GM23338 (cell line): ENCODE measurements at regions not wholly inside any gene's neighbourhood (a gene's known extent, or its start where the extent isn't known, plus 50 kb on each side); places are given as distances from the start of the nearest gene placed in this dataset.

Source experiments
- ATAC-seq: fragments of 200-7000 bp; cut with Tn5 transposase; 3 replicates; pipeline ENCODE4 v1.9.1; 2020
- DNase-seq: peaks from one replicate; pipeline ENCODE4 v3.0.0-alpha.2; 2015; ENCODE audit warnings: low spot score
- H2AFZ ChIP-seq: fragments of 200-600 bp; sonication (generic); 2 replicates; pipeline ENCODE4 v1.8.0; 2016; ENCODE audit warnings: antibody characterized with exemption, mild to moderate bottlenecking, moderate library complexity
- H3F3A ChIP-seq: fragments of 200-600 bp; sonication (generic); replicated peaks from 2 replicates; pipeline ENCODE4 v1.8.0; 2017; ENCODE audit warnings: antibody characterized with exemption, mixed run types, low read depth
- H3K27ac ChIP-seq: fragments of 200-600 bp; sonication (generic); 2 replicates; pipeline ENCODE4 v1.6.1; 2016; ENCODE audit warnings: low read depth
- H3K27me3 ChIP-seq: fragments of 200-600 bp; sonication (generic); 2 replicates; pipeline ENCODE4 v1.8.0; 2016; ENCODE audit warnings: mild to moderate bottlenecking, mixed run types, moderate library complexity; ENCODE audit not compliant: insufficient read depth
- H3K36me3 ChIP-seq: fragments of 200-600 bp; sonication (generic); 2 replicates; pipeline ENCODE4 v1.8.0; 2016; ENCODE audit warnings: mild to moderate bottlenecking; ENCODE audit not compliant: insufficient read depth
- H3K4me1 ChIP-seq: fragments of 200-600 bp; sonication (generic); 2 replicates; pipeline ENCODE4 v1.8.0; 2016; ENCODE audit warnings: mild to moderate bottlenecking, moderate library complexity; ENCODE audit not compliant: insufficient read depth
- H3K4me2 ChIP-seq: fragments of 200-600 bp; sonication (generic); 2 replicates; pipeline ENCODE4 v1.7.1; 2017; ENCODE audit warnings: mixed run types
- H3K4me3 ChIP-seq: fragments of 200-600 bp; sonication (generic); 2 replicates; pipeline ENCODE4 v1.6.1; 2016; ENCODE audit warnings: mixed run types
- H3K79me2 ChIP-seq: fragments of 200-600 bp; sonication (generic); replicated peaks from 2 replicates; pipeline ENCODE4 v1.8.0; 2017; ENCODE audit warnings: mild to moderate bottlenecking; ENCODE audit not compliant: insufficient read depth
- H3K9me2 ChIP-seq: fragments of 200-600 bp; sonication (generic); 2 replicates; pipeline ENCODE4 v1.8.0; 2017; ENCODE audit not compliant: insufficient read depth
- H4K20me1 ChIP-seq: fragments of 200-600 bp; sonication (generic); replicated peaks from 2 replicates; pipeline ENCODE4 v1.8.0; 2017; ENCODE audit warnings: mild to moderate bottlenecking; ENCODE audit not compliant: insufficient read depth
- H3K27ac Mint-ChIP-seq: 2 replicates; pipeline ENCODE4 v1.8.0; 2020; ENCODE audit warnings: inconsistent platforms, mild to moderate bottlenecking, moderate library complexity, mixed read lengths
- H3K27me3 Mint-ChIP-seq: 3 replicates; pipeline ENCODE4 v1.8.0; 2022; ENCODE audit warnings: low read depth, mild to moderate bottlenecking, moderate library complexity, mixed read lengths, inconsistent platforms; ENCODE audit not compliant: insufficient read depth, poor library complexity
- H3K36me3 Mint-ChIP-seq: 3 replicates; pipeline ENCODE4 v1.8.0; 2021; ENCODE audit warnings: low read depth, mild to moderate bottlenecking, inconsistent platforms, moderate library complexity, mixed read lengths
- H3K4me1 Mint-ChIP-seq: 3 replicates; pipeline ENCODE4 v1.8.0; 2020; ENCODE audit warnings: mild to moderate bottlenecking, inconsistent platforms, mixed read lengths
- H3K4me3 Mint-ChIP-seq: 3 replicates; pipeline ENCODE4 v1.8.0; 2021; ENCODE audit warnings: moderate library complexity, mild to moderate bottlenecking, inconsistent platforms, mixed read lengths
- H3K9me3 Mint-ChIP-seq: 3 replicates; pipeline ENCODE4 v1.8.0; 2020; ENCODE audit warnings: moderate library complexity, mild to moderate bottlenecking, inconsistent platforms, mixed read lengths
- CREB1 ChIP-seq: fragments of 250-450 bp; sonication (Bioruptor Pico); IDR thresholded peaks from 2 replicates; pipeline ENCODE4 v1.5.0; 2020; ENCODE audit warnings: low read depth, mild to moderate bottlenecking, moderate library complexity
- CTCF ChIP-seq, 2 experiments: fragments of 200-600 bp in 1 of 2; sonication (generic) in 1 of 2; conservative IDR thresholded peaks; 2 replicates each; pipeline versions ENCODE4 v1.5.1 to v1.6.1; 2016 to 2017; ENCODE audit warnings: antibody characterized with exemption in 2 of 2, low read depth in 2 of 2, mild to moderate bottlenecking in 2 of 2, moderate library complexity in 1 of 2
- EZH2phosphoT487 ChIP-seq: fragments of 200-600 bp; sonication (generic); IDR thresholded peaks from one replicate; pipeline ENCODE4 v1.8.1; 2018; ENCODE audit warnings: antibody characterized with exemption; ENCODE audit not compliant: unreplicated experiment
- NANOG ChIP-seq: IDR thresholded peaks from 2 replicates; pipeline ENCODE4 v1.6.1; 2016; ENCODE audit warnings: antibody characterized with exemption, borderline replicate concordance
- TF ChIP-seq, protein P1 (sequence below): fragments of 250-450 bp; sonication (Bioruptor Pico); IDR thresholded peaks from 2 replicates; pipeline ENCODE4 v1.5.0; 2020; ENCODE audit warnings: mild to moderate bottlenecking, moderate library complexity
- TF ChIP-seq, protein P2 (sequence below): IDR thresholded peaks from 2 replicates; pipeline ENCODE4 v1.6.1; 2016; ENCODE audit warnings: antibody characterized with exemption

DNA sequence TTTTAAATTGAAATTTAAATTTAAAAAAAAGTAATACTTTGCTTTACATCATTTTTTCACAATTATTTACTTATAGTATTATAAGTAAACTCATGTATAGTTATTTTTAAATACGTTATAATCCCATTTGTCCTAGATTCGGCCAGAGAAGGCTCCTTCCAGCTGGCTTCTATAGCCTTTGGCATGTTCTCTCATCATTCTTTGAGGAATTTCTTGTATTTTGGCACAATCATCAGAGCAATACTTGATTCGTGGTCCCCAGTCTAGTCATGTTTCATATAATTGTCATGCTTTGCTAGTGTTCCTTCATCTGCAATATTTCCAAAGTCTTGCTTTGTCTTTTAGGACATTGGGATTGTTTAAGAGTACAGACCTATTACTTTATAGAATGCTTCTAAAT lies 1037.9 kb upstream of the AGA start (continued):
- TF ChIP-seq, protein P1, sequence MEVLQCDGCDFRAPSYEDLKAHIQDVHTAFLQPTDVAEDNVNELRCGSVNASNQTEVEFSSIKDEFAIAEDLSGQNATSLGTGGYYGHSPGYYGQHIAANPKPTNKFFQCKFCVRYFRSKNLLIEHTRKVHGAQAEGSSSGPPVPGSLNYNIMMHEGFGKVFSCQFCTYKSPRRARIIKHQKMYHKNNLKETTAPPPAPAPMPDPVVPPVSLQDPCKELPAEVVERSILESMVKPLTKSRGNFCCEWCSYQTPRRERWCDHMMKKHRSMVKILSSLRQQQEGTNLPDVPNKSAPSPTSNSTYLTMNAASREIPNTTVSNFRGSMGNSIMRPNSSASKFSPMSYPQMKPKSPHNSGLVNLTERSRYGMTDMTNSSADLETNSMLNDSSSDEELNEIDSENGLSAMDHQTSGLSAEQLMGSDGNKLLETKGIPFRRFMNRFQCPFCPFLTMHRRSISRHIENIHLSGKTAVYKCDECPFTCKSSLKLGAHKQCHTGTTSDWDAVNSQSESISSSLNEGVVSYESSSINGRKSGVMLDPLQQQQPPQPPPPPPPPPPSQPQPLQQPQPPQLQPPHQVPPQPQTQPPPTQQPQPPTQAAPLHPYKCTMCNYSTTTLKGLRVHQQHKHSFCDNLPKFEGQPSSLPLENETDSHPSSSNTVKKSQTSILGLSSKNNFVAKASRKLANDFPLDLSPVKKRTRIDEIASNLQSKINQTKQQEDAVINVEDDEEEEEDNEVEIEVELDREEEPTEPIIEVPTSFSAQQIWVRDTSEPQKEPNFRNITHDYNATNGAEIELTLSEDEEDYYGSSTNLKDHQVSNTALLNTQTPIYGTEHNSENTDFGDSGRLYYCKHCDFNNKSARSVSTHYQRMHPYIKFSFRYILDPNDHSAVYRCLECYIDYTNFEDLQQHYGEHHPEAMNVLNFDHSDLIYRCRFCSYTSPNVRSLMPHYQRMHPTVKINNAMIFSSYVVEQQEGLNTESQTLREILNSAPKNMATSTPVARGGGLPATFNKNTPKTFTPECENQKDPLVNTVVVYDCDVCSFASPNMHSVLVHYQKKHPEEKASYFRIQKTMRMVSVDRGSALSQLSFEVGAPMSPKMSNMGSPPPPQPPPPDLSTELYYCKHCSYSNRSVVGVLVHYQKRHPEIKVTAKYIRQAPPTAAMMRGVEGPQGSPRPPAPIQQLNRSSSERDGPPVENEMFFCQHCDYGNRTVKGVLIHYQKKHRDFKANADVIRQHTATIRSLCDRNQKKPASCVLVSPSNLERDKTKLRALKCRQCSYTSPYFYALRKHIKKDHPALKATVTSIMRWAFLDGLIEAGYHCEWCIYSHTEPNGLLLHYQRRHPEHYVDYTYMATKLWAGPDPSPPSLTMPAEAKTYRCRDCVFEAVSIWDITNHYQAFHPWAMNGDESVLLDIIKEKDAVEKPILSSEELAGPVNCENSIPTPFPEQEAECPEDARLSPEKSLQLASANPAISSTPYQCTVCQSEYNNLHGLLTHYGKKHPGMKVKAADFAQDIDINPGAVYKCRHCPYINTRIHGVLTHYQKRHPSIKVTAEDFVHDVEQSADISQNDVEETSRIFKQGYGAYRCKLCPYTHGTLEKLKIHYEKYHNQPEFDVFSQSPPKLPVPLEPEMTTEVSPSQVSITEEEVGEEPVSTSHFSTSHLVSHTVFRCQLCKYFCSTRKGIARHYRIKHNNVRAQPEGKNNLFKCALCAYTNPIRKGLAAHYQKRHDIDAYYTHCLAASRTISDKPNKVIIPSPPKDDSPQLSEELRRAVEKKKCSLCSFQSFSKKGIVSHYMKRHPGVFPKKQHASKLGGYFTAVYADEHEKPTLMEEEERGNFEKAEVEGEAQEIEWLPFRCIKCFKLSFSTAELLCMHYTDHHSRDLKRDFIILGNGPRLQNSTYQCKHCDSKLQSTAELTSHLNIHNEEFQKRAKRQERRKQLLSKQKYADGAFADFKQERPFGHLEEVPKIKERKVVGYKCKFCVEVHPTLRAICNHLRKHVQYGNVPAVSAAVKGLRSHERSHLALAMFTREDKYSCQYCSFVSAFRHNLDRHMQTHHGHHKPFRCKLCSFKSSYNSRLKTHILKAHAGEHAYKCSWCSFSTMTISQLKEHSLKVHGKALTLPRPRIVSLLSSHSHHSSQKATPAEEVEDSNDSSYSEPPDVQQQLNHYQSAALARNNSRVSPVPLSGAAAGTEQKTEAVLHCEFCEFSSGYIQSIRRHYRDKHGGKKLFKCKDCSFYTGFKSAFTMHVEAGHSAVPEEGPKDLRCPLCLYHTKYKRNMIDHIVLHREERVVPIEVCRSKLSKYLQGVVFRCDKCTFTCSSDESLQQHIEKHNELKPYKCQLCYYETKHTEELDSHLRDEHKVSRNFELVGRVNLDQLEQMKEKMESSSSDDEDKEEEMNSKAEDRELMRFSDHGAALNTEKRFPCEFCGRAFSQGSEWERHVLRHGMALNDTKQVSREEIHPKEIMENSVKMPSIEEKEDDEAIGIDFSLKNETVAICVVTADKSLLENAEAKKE, result no peak
- no peak for TF ChIP-seq CREB1
- TF ChIP-seq, protein P2, sequence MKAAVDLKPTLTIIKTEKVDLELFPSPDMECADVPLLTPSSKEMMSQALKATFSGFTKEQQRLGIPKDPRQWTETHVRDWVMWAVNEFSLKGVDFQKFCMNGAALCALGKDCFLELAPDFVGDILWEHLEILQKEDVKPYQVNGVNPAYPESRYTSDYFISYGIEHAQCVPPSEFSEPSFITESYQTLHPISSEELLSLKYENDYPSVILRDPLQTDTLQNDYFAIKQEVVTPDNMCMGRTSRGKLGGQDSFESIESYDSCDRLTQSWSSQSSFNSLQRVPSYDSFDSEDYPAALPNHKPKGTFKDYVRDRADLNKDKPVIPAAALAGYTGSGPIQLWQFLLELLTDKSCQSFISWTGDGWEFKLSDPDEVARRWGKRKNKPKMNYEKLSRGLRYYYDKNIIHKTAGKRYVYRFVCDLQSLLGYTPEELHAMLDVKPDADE, result no peak
- no peak for TF ChIP-seq CTCF (conservative IDR thresholded peaks at IDR 0.05; ENCODE audit: low read depth in 2 of 2)
- no peak for TF ChIP-seq NANOG

DNA sequence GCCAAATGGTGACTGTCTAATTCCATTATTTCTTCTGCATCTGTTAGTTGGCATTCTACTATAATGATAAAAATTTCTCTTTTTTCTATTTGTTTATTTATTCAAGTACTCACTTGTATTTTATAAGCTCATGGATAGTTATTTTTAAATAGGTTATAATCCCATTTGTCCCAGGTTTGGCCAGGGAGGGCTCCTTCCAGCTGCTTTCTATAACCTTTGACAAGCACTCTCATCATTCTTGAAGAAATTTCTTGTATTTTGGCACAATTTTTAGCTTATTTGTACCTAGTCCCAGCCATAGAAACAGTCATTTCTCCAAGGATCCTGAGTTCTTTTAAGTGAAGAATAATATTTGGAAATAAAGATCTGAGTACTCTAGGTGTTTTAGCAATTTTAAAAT lies 1038.6 kb upstream of the AGA start:
- H3K79me2 ChIP-seq, result no peaks in the 10 kb centered on the region
- no peaks in the 10 kb centered on the region for H3K9me2 ChIP-seq
- H3K36me3 ChIP-seq, result no peaks in the 10 kb centered on the region
- H3K36me3 Mint-ChIP-seq, result no peaks in the 10 kb centered on the region
- no peaks in the 10 kb centered on the region for H3K9me3 Mint-ChIP-seq
- TF ChIP-seq, protein P2, result no peak
- no peak for TF ChIP-seq EZH2phosphoT487
- no peaks in the 10 kb centered on the region for H3K27me3 Mint-ChIP-seq
- no peak overlapping the region for H3K4me2 ChIP-seq
- H3K4me3 ChIP-seq, result no peak overlapping the region
- no peaks in the 10 kb centered on the region for H3F3A ChIP-seq
- ATAC-seq (no peak), DNase-seq (no peak)
- no peaks in the 10 kb centered on the region for H4K20me1 ChIP-seq
- peaks cover 3% of the 10 kb centered on the region; the same call in 1 of the 3 replicates for H3K4me1 Mint-ChIP-seq
- no peak overlapping the region for H3K27ac ChIP-seq
- no peaks in the 10 kb centered on the region for H3K27me3 ChIP-seq
- H3K4me1 ChIP-seq, result no peaks in the 10 kb centered on the region
- H2AFZ ChIP-seq, result no peak overlapping the region
- no peak overlapping the region for H3K4me3 Mint-ChIP-seq
- H3K27ac Mint-ChIP-seq, result no peak overlapping the region
